GM18868 (cell line): ENCODE measurements at regions not wholly inside any gene's neighbourhood (a gene's known extent, or its start where the extent isn't known, plus 50 kb on each side); places are given as distances from the start of the nearest gene placed in this dataset.

Source experiments
- ATAC-seq: cut with Tn5 transposase; IDR thresholded peaks from one replicate; pipeline ENCODE4 v1.9.1; 2021; ENCODE audit warnings: mild to moderate bottlenecking, moderate library complexity; ENCODE audit not compliant: unreplicated experiment

- no peak for ATAC-seq
Measured at GRCh38 chr4:96744676-96745075, 904.8 kb downstream of the PDHA2 start.

- ATAC-seq = no peak
Measured at GRCh38 chr4:96753216-96753615, 913.3 kb downstream of the PDHA2 start.

- no peak for ATAC-seq
Measured at GRCh38 chr4:96755569-96756484, 915.9 kb downstream of the PDHA2 start.

- ATAC-seq = no peak
Measured at GRCh38 chr4:96756584-96756983, 916.7 kb downstream of the PDHA2 start.

GRCh38 chr4:96763546-96763945 lies 923.7 kb downstream of the PDHA2 start:
- ATAC-seq = no peak

- no peak for ATAC-seq
Measured at GRCh38 chr4:96766359-96766758, 926.5 kb downstream of the PDHA2 start.

GRCh38 chr4:96767815-96768480 lies 928.1 kb downstream of the PDHA2 start:
- ATAC-seq = no peak

- no peak for ATAC-seq
Measured at GRCh38 chr4:96775501-96775900, 935.6 kb downstream of the PDHA2 start.

- ATAC-seq = no peak
Measured at GRCh38 chr4:96776920-96777527, 937.1 kb downstream of the PDHA2 start.

GRCh38 chr4:96784336-96784735 lies 944.4 kb downstream of the PDHA2 start:
- no peak for ATAC-seq

GRCh38 chr4:96786306-96786705 lies 946.4 kb downstream of the PDHA2 start:
- ATAC-seq = no peak

- no peak for ATAC-seq
Measured at GRCh38 chr4:96787766-96788165, 947.9 kb downstream of the PDHA2 start.

GRCh38 chr4:96809563-96809962 lies 969.7 kb downstream of the PDHA2 start:
- no peak for ATAC-seq

- no peak for ATAC-seq
Measured at GRCh38 chr4:96827086-96827485, 987.2 kb downstream of the PDHA2 start.

GRCh38 chr4:96833831-96834230 lies 993.9 kb downstream of the PDHA2 start:
- ATAC-seq = no peak

- no peak for ATAC-seq
Measured at GRCh38 chr4:96835991-96836390, 996.1 kb downstream of the PDHA2 start.

- ATAC-seq = peak; percentile 46
Measured at GRCh38 chr4:96839441-96839840, 999.5 kb downstream of the PDHA2 start.

- no peak for ATAC-seq
Measured at GRCh38 chr4:96841801-96842200, 1001.9 kb downstream of the PDHA2 start.

- no peak for ATAC-seq
Measured at GRCh38 chr4:96844858-96845490, 1005.1 kb downstream of the PDHA2 start.

- ATAC-seq = no peak
Measured at GRCh38 chr4:96845819-96846218, 1005.9 kb downstream of the PDHA2 start.

- ATAC-seq = no peak
Measured at GRCh38 chr4:96874657-96875056, 1034.8 kb downstream of the PDHA2 start.
